K562 (cell line): ENCODE measurements at regions not wholly inside any gene's neighbourhood (a gene's known extent, or its start where the extent isn't known, plus 50 kb on each side); places are given as distances from the start of the nearest gene placed in this dataset.

ENCODE experiments used
- ATAC-seq: fragments of 200-7000 bp; cut with Tn5 transposase; 3 replicates; pipeline ENCODE4 v1.9.1; 2020; ENCODE audit warnings: moderate library complexity
- BruUV-seq: library from RNA; stranded (reverse); fragments of 400-500 nt; replicated peaks from 2 replicates; lab custom pipeline; 2021; lab: Mats Ljungman, UMichigan
- CTCF ChIA-PET: fragments of 300-600 bp; formaldehyde crosslinking; extraction: SDS; loops from one replicate; lab custom pipeline; 2021; ENCODE audit warnings: low intra/inter-chr PET ratio; lab: Yijun Ruan, JAX
- POLR2A ChIA-PET: fragments of 300-600, 350-650 bp; sonication (Branson Sonifier 250); formaldehyde crosslinking; extraction: SDS; loops from one replicate; lab custom pipeline; 2021; ENCODE audit warnings: antibody characterized with exemption, inconsistent platforms; lab: Yijun Ruan, JAX
- DNase-seq, 4 experiments: peaks; one replicate each; pipeline versions ENCODE4 v3.0.0 to v3.0.0-alpha.2; 2011 to 2018; ENCODE audit warnings: low spot score in 3 of 4, mixed read lengths in 3 of 4; ENCODE audit errors: extremely low read depth in 1 of 4
- FAIRE-seq: peaks from 2 replicates; lab custom pipeline; 2011; peaks lifted over from hg19 to GRCh38; lab: Jason Lieb, UNC
- H2AFZ ChIP-seq: 2 replicates; pipeline ENCODE4 v1.6.0; 2011; ENCODE audit warnings: low read depth, low read length, control low read depth, inconsistent platforms
- H3K27ac ChIP-seq: fragments of 200-600 bp; 3 replicates; pipeline ENCODE4 v1.8.0; 2011; ENCODE audit warnings: low read depth, mild to moderate bottlenecking, control low read depth, inconsistent platforms, low read length, moderate library complexity, mixed read lengths; ENCODE audit errors: extremely low read depth
- H3K27me3 ChIP-seq, 2 experiments: fragments of 300-600 bp in 1 of 2; 2 replicates in 1 of 2; 3 replicates in 1 of 2; pipeline versions ENCODE4 v1.6.0 to v1.8.0; 2011; ENCODE audit warnings: inconsistent platforms in 2 of 2, low read length in 2 of 2, mild to moderate bottlenecking in 1 of 2, mixed read lengths in 1 of 2, moderate library complexity in 1 of 2; ENCODE audit not compliant: control insufficient read depth in 2 of 2, insufficient read depth in 2 of 2
- H3K36me3 ChIP-seq: fragments of 300-600 bp; 3 replicates; pipeline ENCODE4 v1.8.0; 2011; ENCODE audit warnings: mild to moderate bottlenecking, low read length, inconsistent platforms; ENCODE audit not compliant: control insufficient read depth, insufficient read depth
- H3K4me1 ChIP-seq, 2 experiments: fragments of 200-600 bp in 1 of 2; replicated peaks in 1 of 2; 2 replicates in 1 of 2; 3 replicates in 1 of 2; pipeline versions ENCODE4 v1.5.1 to v1.8.0; 2011; ENCODE audit warnings: inconsistent platforms in 2 of 2, low read length in 2 of 2, mild to moderate bottlenecking in 1 of 2, mixed read lengths in 1 of 2, moderate library complexity in 1 of 2; ENCODE audit not compliant: control insufficient read depth in 2 of 2, insufficient read depth in 2 of 2
- H3K4me2 ChIP-seq: 2 replicates; pipeline ENCODE4 v1.6.1; 2011; ENCODE audit warnings: low read length, control low read depth, inconsistent platforms, mixed read lengths; ENCODE audit not compliant: insufficient read depth
- H3K4me3 ChIP-seq: fragments of 200-600 bp; sonication (generic), shearing (Covaris generic); 2 replicates; pipeline ENCODE4 v1.5.1; 2016; ENCODE audit warnings: control low read depth, inconsistent platforms
- H3K79me2 ChIP-seq: fragments of 200-600 bp; 3 replicates; pipeline ENCODE4 v1.8.0; 2011; ENCODE audit warnings: low read length, inconsistent platforms; ENCODE audit not compliant: control insufficient read depth, insufficient read depth
- H3K9ac ChIP-seq, 2 experiments: 2 replicates each; pipeline versions ENCODE4 v1.6.0 to v1.6.1; 2011; ENCODE audit warnings: low read depth in 2 of 2, low read length in 2 of 2, control low read depth in 1 of 2, inconsistent platforms in 1 of 2, mild to moderate bottlenecking in 1 of 2, mixed read lengths in 1 of 2; ENCODE audit not compliant: insufficient read depth in 1 of 2
- H3K9me1 ChIP-seq: one replicate; pipeline ENCODE4 v1.6.0; 2011; ENCODE audit warnings: inconsistent platforms, mild to moderate bottlenecking, low read length, moderate library complexity; ENCODE audit not compliant: control insufficient read depth, insufficient read depth
- H3K9me3 ChIP-seq: replicated peaks from 2 replicates; pipeline ENCODE4 v1.5.1; 2011; ENCODE audit warnings: low read depth, low read length, inconsistent platforms; ENCODE audit not compliant: control insufficient read depth, insufficient read depth
- H4K20me1 ChIP-seq: replicated peaks from 2 replicates; pipeline ENCODE4 v1.6.1; 2011; ENCODE audit warnings: low read length, inconsistent platforms, mixed read lengths; ENCODE audit not compliant: control insufficient read depth, insufficient read depth
- CREBBP ChIP-seq: IDR thresholded peaks from one replicate; pipeline ENCODE4 v1.6.1; 2012; ENCODE audit warnings: low read depth, mild to moderate bottlenecking, control low read depth, inconsistent platforms, low read length
- NFYB ChIP-seq: IDR thresholded peaks from 2 replicates; pipeline ENCODE4 v1.6.1; 2011; ENCODE audit warnings: mild to moderate bottlenecking, moderate library complexity; ENCODE audit not compliant: insufficient read length; ENCODE audit errors: extremely low read depth
- WGBS: fragments of 100-300 bp; shearing (Covaris generic); methylation state at CpG from one replicate; pipeline ENCODE4 v1.1.6; 2016; ENCODE audit warnings: low coverage, mixed read lengths; ENCODE audit not compliant: insufficient coverage; ENCODE audit errors: missing lambda C conversion rate; 5-methylcytosine and 5-hydroxymethylcytosine counted together
- in situ Hi-C: fragments of 300-500 bp; cut with MboI; formaldehyde crosslinking; loops from 4 replicates; pipeline ENCODE4 v1.15.0; 2018; ENCODE audit warnings: inconsistent platforms, mixed read lengths
- intact Hi-C: fragments of 100-400 bp; cut with micrococcal nuclease; formaldehyde crosslinking; loops from 2 replicates; pipeline ENCODE4 v1.14.2; 2022
- TF ChIP-seq, protein P1 (sequence below): fragments of 250-450 bp; sonication (Bioruptor Pico); IDR thresholded peaks from 2 replicates; pipeline ENCODE4 v1.5.0; 2020; ENCODE audit warnings: mild to moderate bottlenecking, borderline replicate concordance
- TF ChIP-seq, protein P2 (sequence below), 2 experiments: fragments of 450-650 bp; IDR thresholded peaks; 2 replicates each; pipeline ENCODE4 v1.6.1; 2016; ENCODE audit warnings: mild to moderate bottlenecking in 2 of 2, borderline replicate concordance in 1 of 2, low read depth in 1 of 2, moderate library complexity in 1 of 2

DNA sequence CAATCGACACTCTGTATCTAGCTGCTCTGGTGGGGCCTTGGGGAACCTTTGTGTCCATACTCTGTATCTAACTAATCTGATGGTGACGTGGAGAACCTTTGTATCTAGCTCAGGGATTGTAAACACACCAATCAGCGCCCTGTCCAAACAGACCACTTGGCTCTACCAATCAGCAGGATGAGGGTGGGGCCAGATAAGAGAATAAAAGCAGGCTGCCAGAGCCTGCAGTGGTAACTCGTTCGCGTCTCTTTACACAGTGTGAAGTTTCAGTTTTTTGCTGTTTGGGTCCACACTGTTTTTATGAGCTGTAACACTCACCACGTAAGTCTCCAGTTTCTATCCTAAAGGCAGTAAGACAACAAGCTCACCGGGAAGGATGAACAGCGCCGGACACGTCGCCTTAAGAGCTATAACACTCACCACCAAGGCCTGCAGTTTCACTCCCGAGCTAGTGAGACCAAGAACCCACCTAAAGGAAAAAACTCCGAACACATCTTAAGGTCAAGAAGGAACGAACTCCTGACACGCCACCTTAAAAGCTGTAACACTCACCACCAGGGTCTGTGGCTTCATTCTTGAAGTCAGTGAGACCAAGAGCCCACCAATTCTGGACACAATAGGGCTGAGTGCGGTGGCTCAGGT, 64.6 kb downstream of the KPNA2 start:
- Histone ChIP-seq H3K9me1 (no peaks in the 10 kb centered on the region), H3K79me2 (no peaks in the 10 kb centered on the region), H3K4me1 (peaks cover 5 to 6% of the 10 kb centered on the region in 2 experiments; a peak in 3 of 5 replicates), H2AFZ (no peak overlapping the region), H3K27ac (no peak overlapping the region), H3K36me3 (no peaks in the 10 kb centered on the region), H3K9ac (no peak overlapping the region), H4K20me1 (no peaks in the 10 kb centered on the region), H3K4me2 (no peak overlapping the region), H3K27me3 (no peaks in the 10 kb centered on the region), H3K9me3 (0 out of 2 replicates have a peak, but pooled peaks cover 3% of the 10 kb centered on the region)
- CTCF ChIA-PET, result interaction anchor here (0.6 kb wide), 1 partner anchor 549 kb away, joined by 3 read pairs; no protein-coding TSS in a partner anchor
- POLR2A ChIA-PET, result no interaction called here
- in situ Hi-C loops, result no loop called here
- no TSS peak for BruUV-seq
- FAIRE-seq, result no peak
- 50% methylated on average over 17 of the region's 17 CpGs for WGBS
- no peak for ATAC-seq
- DNase-seq, result no peak
- TF ChIP-seq CREBBP (no peak), NFYB (peak; percentile 41)
- TF ChIP-seq, protein P1, sequence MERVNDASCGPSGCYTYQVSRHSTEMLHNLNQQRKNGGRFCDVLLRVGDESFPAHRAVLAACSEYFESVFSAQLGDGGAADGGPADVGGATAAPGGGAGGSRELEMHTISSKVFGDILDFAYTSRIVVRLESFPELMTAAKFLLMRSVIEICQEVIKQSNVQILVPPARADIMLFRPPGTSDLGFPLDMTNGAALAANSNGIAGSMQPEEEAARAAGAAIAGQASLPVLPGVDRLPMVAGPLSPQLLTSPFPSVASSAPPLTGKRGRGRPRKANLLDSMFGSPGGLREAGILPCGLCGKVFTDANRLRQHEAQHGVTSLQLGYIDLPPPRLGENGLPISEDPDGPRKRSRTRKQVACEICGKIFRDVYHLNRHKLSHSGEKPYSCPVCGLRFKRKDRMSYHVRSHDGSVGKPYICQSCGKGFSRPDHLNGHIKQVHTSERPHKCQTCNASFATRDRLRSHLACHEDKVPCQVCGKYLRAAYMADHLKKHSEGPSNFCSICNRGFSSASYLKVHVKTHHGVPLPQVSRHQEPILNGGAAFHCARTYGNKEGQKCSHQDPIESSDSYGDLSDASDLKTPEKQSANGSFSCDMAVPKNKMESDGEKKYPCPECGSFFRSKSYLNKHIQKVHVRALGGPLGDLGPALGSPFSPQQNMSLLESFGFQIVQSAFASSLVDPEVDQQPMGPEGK (CRISPR knock-in tag), result no peak
- TF ChIP-seq, protein P2, sequence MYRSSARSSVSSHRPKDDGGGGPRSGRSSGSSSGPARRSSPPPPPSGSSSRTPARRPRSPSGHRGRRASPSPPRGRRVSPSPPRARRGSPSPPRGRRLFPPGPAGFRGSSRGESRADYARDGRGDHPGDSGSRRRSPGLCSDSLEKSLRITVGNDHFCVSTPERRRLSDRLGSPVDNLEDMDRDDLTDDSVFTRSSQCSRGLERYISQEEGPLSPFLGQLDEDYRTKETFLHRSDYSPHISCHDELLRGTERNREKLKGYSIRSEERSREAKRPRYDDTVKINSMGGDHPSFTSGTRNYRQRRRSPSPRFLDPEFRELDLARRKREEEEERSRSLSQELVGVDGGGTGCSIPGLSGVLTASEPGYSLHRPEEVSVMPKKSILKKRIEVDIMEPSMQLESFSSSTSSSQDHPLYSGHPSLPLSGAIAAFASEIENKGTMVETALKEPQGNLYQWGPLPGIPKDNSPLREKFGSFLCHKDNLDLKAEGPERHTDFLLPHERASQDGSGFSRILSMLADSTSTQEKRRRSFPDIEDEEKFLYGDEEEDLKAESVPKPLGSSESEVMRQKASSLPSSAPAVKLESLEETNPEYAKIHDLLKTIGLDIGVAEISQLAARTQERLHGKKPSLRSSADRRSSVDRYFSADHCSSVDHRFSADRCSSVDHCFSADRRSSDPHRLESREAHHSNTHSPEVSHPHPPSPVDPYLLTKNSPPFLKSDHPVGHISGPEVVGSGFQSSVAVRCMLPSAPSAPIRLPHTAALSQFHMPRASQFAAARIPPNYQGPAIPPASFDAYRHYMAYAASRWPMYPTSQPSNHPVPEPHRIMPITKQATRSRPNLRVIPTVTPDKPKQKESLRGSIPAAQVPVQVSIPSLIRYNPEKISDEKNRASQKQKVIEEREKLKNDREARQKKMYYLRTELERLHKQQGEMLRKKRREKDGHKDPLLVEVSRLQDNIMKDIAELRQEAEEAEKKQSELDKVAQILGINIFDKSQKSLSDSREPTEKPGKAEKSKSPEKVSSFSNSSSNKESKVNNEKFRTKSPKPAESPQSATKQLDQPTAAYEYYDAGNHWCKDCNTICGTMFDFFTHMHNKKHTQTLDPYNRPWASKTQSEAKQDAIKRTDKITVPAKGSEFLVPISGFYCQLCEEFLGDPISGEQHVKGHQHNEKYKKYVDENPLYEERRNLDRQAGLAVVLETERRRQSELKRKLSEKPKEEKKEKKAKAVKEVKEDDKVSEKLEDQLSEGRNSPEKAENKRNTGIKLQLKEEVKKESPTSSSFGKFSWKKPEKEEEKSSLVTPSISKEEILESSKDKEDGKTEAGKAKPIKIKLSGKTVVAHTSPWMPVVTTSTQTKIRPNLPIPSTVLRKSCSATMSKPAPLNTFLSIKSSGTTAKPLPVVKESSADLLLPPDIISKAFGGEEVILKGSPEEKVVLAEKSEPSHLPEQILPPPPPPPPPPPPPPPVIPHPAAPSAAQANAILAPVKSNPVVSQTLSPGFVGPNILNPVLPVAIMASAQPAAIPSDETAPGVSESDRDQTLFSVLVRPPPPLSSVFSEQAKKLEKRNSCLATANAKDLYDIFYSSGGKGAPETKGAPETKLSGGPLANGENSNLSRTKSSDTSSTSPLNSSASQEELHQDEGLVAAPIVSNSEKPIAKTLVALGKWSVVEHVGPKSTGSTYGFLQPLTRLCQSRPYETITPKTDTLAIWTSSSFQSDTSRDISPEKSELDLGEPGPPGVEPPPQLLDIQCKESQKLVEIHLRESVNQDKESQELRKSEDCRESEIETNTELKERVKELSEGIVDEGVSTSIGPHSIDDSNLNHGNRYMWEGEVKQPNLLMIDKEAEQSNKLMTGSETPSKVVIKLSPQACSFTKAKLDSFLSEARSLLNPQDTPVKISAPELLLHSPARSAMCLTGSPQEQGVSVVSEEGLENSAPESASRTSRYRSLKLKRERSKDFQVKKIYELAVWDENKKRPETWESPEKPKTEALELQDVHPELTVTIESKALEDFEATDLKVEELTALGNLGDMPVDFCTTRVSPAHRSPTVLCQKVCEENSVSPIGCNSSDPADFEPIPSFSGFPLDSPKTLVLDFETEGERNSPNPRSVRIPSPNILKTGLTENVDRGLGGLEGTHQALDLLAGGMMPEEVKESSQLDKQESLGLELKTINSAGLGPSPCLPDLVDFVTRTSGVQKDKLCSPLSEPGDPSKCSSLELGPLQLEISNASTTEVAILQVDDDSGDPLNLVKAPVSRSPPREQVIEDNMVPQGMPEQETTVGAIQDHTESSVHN (IDR thresholded peaks at IDR 0.05; ENCODE audit: borderline replicate concordance in 1 of 2, low read depth in 1 of 2), result no peak
- TF ChIP-seq, all 486 proteins: peak for 1
- intact Hi-C loops, result no loop called here
- no peak overlapping the region for H3K4me3 ChIP-seq
